ENCODE measurements at regions not wholly inside any gene's neighbourhood (a gene's known extent, or its start where the extent isn't known, plus 50 kb on each side); places are given as distances from the start of the nearest gene placed in this dataset.

DNA sequence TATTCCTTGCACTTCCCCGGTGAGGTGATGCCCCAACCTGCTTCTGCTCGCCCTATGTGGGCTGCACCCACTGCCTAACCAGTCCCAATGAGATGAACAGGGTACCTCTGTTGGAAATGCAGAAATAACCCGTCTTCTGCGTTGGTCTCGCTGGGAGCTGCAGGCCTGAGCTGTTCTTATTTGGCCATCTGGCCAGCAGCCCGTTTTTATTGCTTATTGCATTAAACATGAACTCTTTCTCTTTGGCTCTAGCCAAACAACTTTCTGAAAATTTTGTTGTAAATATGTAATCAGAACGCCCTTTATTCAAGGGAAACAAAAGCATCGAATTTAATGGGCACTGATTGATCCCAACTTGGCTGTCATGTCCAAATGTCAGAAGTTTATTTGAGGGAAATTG, 124.7 kb upstream of the FTMT start:
- no peaks in the 10 kb centered on the region for H3K4me1 ChIP-seq (ENCODE audit: insufficient read depth, low read length)
- no peak overlapping the region for H3K9ac ChIP-seq (ENCODE audit: low read depth, low read length)

DNA sequence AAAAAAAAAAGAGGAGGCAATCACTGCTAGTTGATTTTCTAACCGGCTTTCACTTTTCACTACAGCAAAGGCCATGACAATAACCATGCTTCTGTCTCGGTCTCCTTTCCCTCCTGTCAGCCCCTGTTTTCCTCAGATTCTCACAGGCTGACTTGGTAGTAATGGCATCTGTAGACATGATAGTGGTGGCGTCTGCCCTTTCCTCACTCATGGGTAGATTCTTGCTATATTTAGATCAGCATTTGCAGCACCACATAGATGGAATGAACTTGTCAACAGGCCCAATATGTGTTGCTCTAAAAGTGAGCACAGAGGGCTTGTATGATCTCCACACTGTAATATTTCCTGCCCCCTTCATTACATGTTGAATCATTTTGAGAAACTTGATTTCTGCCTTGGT, 120.3 kb upstream of the FTMT start:
- Histone ChIP-seq H3K27ac (ENCODE audit: low read length) (no peak overlapping the region), H3K27me3 (ENCODE audit: insufficient read depth, low read length) (no peaks in the 10 kb centered on the region), H3K9me3 (ENCODE audit: insufficient read depth, low read depth, low read length) (no peaks in the 10 kb centered on the region), H3K36me3 (ENCODE audit: insufficient read depth, low read depth, low read length) (no peaks in the 10 kb centered on the region), H3K4me3 (ENCODE audit: low read length) (no peak overlapping the region), H3K9ac (ENCODE audit: low read depth, low read length) (no peak overlapping the region), H3K4me1 (ENCODE audit: insufficient read depth, low read length) (no peaks in the 10 kb centered on the region; the same call in 1 of the 2 replicates)

More for the DNA sequence above, 124.7 kb upstream of the FTMT start:
- no peaks in the 10 kb centered on the region for H3K27me3 ChIP-seq (ENCODE audit: insufficient read depth, low read length)
- H3K4me3 ChIP-seq (ENCODE audit: low read length): no peak overlapping the region
- H3K9me3 ChIP-seq (ENCODE audit: insufficient read depth, low read depth, low read length): no peaks in the 10 kb centered on the region
- H3K36me3 ChIP-seq (ENCODE audit: insufficient read depth, low read depth, low read length): no peaks in the 10 kb centered on the region
- H3K27ac ChIP-seq (ENCODE audit: low read length): no peak overlapping the region

DNA sequence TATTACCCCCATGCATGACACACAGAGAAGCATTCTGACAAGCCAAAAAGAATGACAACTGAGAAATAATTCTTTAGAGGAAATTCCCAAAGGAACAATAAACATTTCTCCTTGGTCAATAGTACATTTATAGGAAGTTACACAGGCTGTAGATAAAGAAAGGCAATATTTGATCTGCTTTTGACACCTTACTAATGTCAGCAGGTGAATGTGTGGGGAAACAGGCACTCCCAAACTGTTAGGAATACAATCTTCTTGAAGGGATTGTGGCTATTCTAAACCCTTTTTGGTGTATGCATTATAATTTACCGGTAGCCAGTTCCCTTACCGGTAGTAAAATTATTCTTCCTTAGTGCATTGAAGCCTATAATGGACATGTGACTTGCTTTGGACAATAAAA, 116.1 kb upstream of the FTMT start:
- no peak overlapping the region for H3K4me3 ChIP-seq (ENCODE audit: low read length)
- no peaks in the 10 kb centered on the region for H3K9me3 ChIP-seq (ENCODE audit: insufficient read depth, low read depth, low read length)
- H3K27ac ChIP-seq (ENCODE audit: low read length): no peak overlapping the region
- no peaks in the 10 kb centered on the region for H3K36me3 ChIP-seq (ENCODE audit: insufficient read depth, low read depth, low read length)
- H3K4me1 ChIP-seq (ENCODE audit: insufficient read depth, low read length): no peaks in the 10 kb centered on the region; the same call in 1 of the 2 replicates
- H3K27me3 ChIP-seq (ENCODE audit: insufficient read depth, low read length): no peaks in the 10 kb centered on the region
- no peak overlapping the region for H3K9ac ChIP-seq (ENCODE audit: low read depth, low read length)

DNA sequence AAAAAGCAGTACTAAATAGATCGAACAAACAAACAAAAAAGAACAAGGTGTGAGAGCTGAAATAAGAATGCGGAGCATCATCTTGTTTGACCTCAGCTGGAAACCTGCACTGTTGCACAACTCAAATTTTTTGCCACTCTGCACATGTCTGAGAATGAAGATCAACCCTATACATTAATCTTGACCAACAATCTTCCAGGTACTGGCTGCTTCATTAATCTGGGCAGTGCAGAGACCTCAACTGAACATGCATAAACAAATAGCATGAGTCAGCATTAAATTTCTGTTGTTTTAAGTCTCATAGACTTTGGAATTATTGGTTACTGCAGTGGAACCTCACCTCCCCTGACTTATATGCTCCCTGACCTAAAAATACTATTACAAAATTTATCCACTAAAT, 114.6 kb upstream of the FTMT start:
- Histone ChIP-seq H3K9me3 (ENCODE audit: insufficient read depth, low read depth, low read length) (no peaks in the 10 kb centered on the region), H3K27ac (ENCODE audit: low read length) (no peak overlapping the region), H3K9ac (ENCODE audit: low read depth, low read length) (no peak overlapping the region), H3K4me3 (ENCODE audit: low read length) (no peak overlapping the region), H3K4me1 (ENCODE audit: insufficient read depth, low read length) (no peaks in the 10 kb centered on the region; the same call in 1 of the 2 replicates), H3K36me3 (ENCODE audit: insufficient read depth, low read depth, low read length) (no peaks in the 10 kb centered on the region), H3K27me3 (ENCODE audit: insufficient read depth, low read length) (no peaks in the 10 kb centered on the region)

DNA sequence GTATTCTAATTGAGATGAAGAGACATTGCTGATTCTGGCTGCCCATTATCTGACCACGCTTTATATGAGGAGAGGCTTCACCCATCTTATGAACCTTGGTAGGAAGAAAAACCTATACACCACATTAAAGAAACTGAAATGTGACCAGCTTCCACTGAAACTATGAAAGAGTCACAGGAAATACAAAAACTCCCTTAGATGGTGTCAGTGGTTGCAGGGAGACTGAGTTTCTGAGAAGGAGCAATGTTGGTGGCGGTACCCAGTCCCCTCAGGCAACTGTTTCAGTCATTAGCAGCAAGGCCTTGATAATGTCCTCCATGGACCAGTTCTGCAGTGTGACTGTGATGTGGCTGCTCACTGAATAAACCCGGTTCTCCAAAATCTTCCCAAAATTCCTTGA, 110.5 kb upstream of the FTMT start:
- Histone ChIP-seq H3K9me3 (ENCODE audit: insufficient read depth, low read depth, low read length) (no peaks in the 10 kb centered on the region), H3K9ac (ENCODE audit: low read depth, low read length) (no peak overlapping the region), H3K27ac (ENCODE audit: low read length) (no peak overlapping the region), H3K36me3 (ENCODE audit: insufficient read depth, low read depth, low read length) (no peaks in the 10 kb centered on the region), H3K4me1 (ENCODE audit: insufficient read depth, low read length) (no peaks in the 10 kb centered on the region), H3K4me3 (ENCODE audit: low read length) (no peak overlapping the region), H3K27me3 (ENCODE audit: insufficient read depth, low read length) (no peaks in the 10 kb centered on the region)

DNA sequence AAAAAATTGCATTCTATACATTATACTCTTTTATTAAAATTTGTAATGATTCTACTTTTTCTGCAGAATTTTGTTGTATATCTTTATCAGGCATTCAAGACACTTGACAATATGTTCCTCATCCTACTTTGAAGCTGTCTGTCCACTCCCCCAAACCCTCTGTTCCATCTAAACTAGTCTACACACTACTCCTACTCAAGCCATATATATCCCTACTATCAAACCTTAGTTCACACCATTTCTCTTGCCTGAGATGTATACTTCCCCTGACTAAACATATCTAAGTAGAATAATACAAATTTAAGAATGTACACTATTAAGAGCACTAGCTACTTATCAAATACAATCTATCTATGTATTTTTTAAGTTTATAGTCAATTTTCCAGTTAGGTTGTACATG, 107.1 kb upstream of the FTMT start:
- Histone ChIP-seq H3K27ac (ENCODE audit: low read length) (no peak overlapping the region), H3K4me3 (ENCODE audit: low read length) (no peak overlapping the region), H3K9ac (ENCODE audit: low read depth, low read length) (no peak overlapping the region), H3K4me1 (ENCODE audit: insufficient read depth, low read length) (no peaks in the 10 kb centered on the region), H3K9me3 (ENCODE audit: insufficient read depth, low read depth, low read length) (no peaks in the 10 kb centered on the region), H3K27me3 (ENCODE audit: insufficient read depth, low read length) (no peaks in the 10 kb centered on the region), H3K36me3 (ENCODE audit: insufficient read depth, low read depth, low read length) (no peaks in the 10 kb centered on the region)

DNA sequence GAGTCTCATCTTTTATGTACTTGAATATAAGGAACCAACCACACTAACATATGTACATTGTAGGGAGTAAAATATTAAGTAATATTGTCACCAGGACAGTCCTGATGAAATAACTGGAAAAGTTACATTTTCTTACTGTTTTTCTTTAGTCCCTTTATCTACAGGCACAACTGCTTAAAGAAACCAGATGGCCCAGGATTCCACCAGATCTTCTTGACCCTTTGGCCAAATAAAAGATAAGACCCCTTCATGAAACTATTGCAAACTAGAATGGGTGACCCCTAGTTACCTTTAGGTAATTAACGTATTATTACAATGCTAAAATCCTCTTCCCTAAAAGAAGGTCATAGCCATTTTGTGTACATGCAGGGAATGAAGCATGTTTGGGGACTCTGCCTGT, 106.3 kb upstream of the FTMT start:
- no peak overlapping the region for H3K9ac ChIP-seq (ENCODE audit: low read depth, low read length)
- no peak overlapping the region for H3K27ac ChIP-seq (ENCODE audit: low read length)
- H3K9me3 ChIP-seq (ENCODE audit: insufficient read depth, low read depth, low read length): no peaks in the 10 kb centered on the region
- no peaks in the 10 kb centered on the region for H3K36me3 ChIP-seq (ENCODE audit: insufficient read depth, low read depth, low read length)
- no peaks in the 10 kb centered on the region for H3K4me1 ChIP-seq (ENCODE audit: insufficient read depth, low read length)
- H3K4me3 ChIP-seq (ENCODE audit: low read length): no peak overlapping the region
- no peaks in the 10 kb centered on the region for H3K27me3 ChIP-seq (ENCODE audit: insufficient read depth, low read length)

DNA sequence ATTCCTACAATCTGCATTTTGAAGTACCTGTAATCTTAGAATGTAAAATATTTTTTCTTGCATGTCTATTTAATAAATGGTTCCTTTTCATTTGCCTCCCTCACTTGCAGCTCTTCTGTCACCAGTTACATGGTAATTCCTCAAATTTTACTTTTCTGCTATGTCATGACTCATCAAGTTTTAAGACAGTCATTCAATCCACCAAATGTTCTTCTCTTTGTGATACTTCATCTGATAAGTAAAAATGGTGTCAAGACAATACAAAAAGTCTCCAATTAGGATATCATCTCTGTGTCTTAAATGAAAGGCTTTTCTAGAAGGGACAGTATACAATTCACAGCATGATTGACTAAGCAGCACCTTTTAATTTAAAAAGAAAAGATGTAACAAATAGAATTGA, 104.9 kb upstream of the FTMT start:
- H3K27ac ChIP-seq (ENCODE audit: low read length): no peak overlapping the region
- no peaks in the 10 kb centered on the region for H3K9me3 ChIP-seq (ENCODE audit: insufficient read depth, low read depth, low read length)
- H3K9ac ChIP-seq (ENCODE audit: low read depth, low read length): no peak overlapping the region
- H3K27me3 ChIP-seq (ENCODE audit: insufficient read depth, low read length): no peaks in the 10 kb centered on the region
- no peaks in the 10 kb centered on the region for H3K36me3 ChIP-seq (ENCODE audit: insufficient read depth, low read depth, low read length)
- H3K4me3 ChIP-seq (ENCODE audit: low read length): no peak overlapping the region
- no peaks in the 10 kb centered on the region for H3K4me1 ChIP-seq (ENCODE audit: insufficient read depth, low read length)

DNA sequence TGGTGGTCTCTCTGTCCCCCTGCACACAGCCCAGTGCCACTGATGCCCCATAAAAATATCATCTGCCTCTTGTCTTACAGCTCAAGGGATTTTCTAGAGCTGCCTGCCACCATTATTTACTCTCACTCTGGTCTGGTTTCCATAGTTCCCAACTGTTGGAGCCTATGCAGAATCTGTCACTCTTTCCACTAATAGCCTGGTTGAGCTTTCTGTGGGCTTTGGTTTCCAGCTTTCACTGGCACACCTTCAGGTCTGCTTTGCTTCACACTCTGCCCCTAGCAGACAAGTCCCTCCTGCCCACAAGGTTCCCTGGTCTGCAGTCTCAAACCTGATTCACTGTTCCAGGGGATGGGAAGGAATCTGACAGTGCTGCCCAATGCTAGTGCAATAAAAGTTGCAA, 103.0 kb upstream of the FTMT start:
- Histone ChIP-seq H3K27ac (ENCODE audit: low read length) (no peak overlapping the region), H3K4me3 (ENCODE audit: low read length) (no peak overlapping the region), H3K4me1 (ENCODE audit: insufficient read depth, low read length) (no peaks in the 10 kb centered on the region), H3K9me3 (ENCODE audit: insufficient read depth, low read depth, low read length) (no peaks in the 10 kb centered on the region), H3K27me3 (ENCODE audit: insufficient read depth, low read length) (no peaks in the 10 kb centered on the region), H3K36me3 (ENCODE audit: insufficient read depth, low read depth, low read length) (no peaks in the 10 kb centered on the region), H3K9ac (ENCODE audit: low read depth, low read length) (no peak overlapping the region)

DNA sequence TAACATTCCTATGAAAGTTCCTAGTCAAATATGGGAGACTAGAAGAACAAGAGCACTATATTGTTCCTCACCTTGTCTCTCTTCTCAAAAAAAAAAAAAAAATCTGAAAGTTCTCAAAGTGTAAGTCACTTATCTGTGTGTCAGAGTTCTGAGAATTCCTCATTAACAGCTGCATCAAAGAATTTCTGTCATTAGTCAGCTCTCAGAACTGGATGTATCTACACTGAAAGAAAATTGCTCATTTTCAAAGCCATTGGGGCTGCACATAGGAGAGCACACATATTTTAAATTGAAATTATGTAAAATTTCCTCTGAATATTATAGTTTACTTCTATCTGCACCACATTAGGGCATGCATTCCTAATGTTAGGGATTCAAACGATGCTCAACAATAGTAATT, 99.5 kb upstream of the FTMT start:
- Histone ChIP-seq H3K4me1 (ENCODE audit: insufficient read depth, low read length) (no peaks in the 10 kb centered on the region), H3K27ac (ENCODE audit: low read length) (no peak overlapping the region), H3K9me3 (ENCODE audit: insufficient read depth, low read depth, low read length) (no peaks in the 10 kb centered on the region), H3K36me3 (ENCODE audit: insufficient read depth, low read depth, low read length) (no peaks in the 10 kb centered on the region), H3K27me3 (ENCODE audit: insufficient read depth, low read length) (no peaks in the 10 kb centered on the region), H3K4me3 (ENCODE audit: low read length) (no peak overlapping the region), H3K9ac (ENCODE audit: low read depth, low read length) (no peak overlapping the region)

DNA sequence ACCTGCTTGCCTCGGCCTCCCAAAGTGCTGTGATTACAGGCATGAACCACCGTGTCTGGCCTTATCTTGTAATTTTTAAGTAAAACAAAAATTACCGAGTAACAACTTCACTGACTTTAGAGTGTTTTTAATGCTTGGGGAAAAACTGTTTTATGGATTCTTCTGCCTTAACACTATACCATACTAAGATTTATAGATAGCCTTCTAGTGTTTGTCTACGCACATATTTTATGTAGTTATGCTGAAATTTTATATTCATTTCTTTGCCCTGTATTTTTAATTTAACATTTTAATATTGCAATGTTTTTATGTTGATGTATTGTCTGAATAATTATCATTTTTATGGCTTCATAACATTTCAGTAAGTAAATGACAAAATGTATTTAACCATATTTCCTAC, 96.4 kb upstream of the FTMT start:
- Histone ChIP-seq H3K36me3 (ENCODE audit: insufficient read depth, low read depth, low read length) (no peaks in the 10 kb centered on the region), H3K9ac (ENCODE audit: low read depth, low read length) (no peak overlapping the region), H3K4me1 (ENCODE audit: insufficient read depth, low read length) (no peaks in the 10 kb centered on the region), H3K9me3 (ENCODE audit: insufficient read depth, low read depth, low read length) (no peaks in the 10 kb centered on the region), H3K27me3 (ENCODE audit: insufficient read depth, low read length) (no peaks in the 10 kb centered on the region), H3K27ac (ENCODE audit: low read length) (no peak overlapping the region), H3K4me3 (ENCODE audit: low read length) (no peak overlapping the region)

DNA sequence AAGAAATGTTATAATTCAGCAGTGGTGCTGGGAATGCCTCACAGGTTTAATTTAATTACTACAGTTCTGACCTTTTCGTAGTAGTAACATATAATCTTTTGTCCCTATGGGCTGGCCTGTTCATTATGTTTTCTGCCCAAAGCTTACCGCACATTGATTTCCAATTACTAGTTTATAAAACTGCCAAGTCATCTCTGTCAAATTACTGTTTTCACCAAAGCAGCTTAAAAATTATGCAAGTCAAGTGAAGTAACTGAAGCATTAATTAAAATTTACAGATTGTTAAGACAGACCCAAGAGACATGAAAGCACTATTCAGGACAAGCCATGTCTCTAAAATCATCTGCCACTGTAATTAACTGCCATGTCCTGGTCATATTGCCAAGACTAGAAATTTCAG, 93.9 kb upstream of the FTMT start:
- Histone ChIP-seq H3K27me3 (ENCODE audit: insufficient read depth, low read length) (no peaks in the 10 kb centered on the region), H3K4me3 (ENCODE audit: low read length) (no peak overlapping the region), H3K27ac (ENCODE audit: low read length) (no peak overlapping the region), H3K9ac (ENCODE audit: low read depth, low read length) (no peak overlapping the region), H3K4me1 (ENCODE audit: insufficient read depth, low read length) (no peaks in the 10 kb centered on the region), H3K36me3 (ENCODE audit: insufficient read depth, low read depth, low read length) (no peaks in the 10 kb centered on the region), H3K9me3 (ENCODE audit: insufficient read depth, low read depth, low read length) (no peaks in the 10 kb centered on the region)

DNA sequence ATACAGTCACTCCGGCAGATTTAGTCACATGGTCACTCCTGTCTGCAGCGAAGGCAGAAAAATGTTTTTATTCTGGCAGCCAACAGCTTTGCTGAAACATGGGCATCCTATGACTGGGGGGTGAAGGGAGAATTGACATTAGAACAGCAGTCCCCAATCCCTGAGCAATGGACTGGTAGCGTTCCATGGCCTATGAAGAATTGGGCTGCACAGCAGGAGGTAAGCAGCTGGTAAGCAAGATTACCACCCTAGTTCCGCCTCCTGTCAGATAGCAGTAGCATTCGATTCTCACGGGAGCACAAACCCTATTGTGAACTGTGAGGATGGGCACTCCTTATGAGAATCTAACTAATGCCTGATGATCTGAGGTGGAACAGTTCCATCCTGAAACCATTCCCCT, 93.1 kb upstream of the FTMT start:
- Histone ChIP-seq H3K4me3 (ENCODE audit: low read length) (no peak overlapping the region), H3K9ac (ENCODE audit: low read depth, low read length) (no peak overlapping the region), H3K27me3 (ENCODE audit: insufficient read depth, low read length) (no peaks in the 10 kb centered on the region), H3K4me1 (ENCODE audit: insufficient read depth, low read length) (no peaks in the 10 kb centered on the region), H3K36me3 (ENCODE audit: insufficient read depth, low read depth, low read length) (no peaks in the 10 kb centered on the region), H3K27ac (ENCODE audit: low read length) (no peak overlapping the region), H3K9me3 (ENCODE audit: insufficient read depth, low read depth, low read length) (no peaks in the 10 kb centered on the region)
